Effector memory CD4-positive, alpha-beta T cell (primary cell): ENCODE measurements at regions not wholly inside any gene's neighbourhood (a gene's known extent, or its start where the extent isn't known, plus 50 kb on each side); places are given as distances from the start of the nearest gene placed in this dataset.

Experiments used
- DNase-seq, 3 donors: peaks; one replicate each; pipeline ENCODE4 v3.0.0-alpha.2; 2020
- H3K27ac ChIP-seq: 2 replicates; pipeline ENCODE4 v1.7.0; 2013; ENCODE audit warnings: mild to moderate bottlenecking, low read length, moderate library complexity; ENCODE audit not compliant: insufficient read depth, poor library complexity, severe bottlenecking
- H3K27me3 ChIP-seq: replicated peaks from 2 replicates; pipeline ENCODE4 v1.7.0; 2013; ENCODE audit warnings: mild to moderate bottlenecking, low read length; ENCODE audit not compliant: insufficient read depth, control insufficient read depth, poor library complexity, severe bottlenecking
- H3K36me3 ChIP-seq: 2 replicates; pipeline ENCODE4 v1.7.0; 2013; ENCODE audit warnings: mild to moderate bottlenecking, low read length, moderate library complexity; ENCODE audit not compliant: control insufficient read depth, insufficient read depth
- H3K4me1 ChIP-seq: 2 replicates; pipeline ENCODE4 v1.7.0; 2013; ENCODE audit warnings: low read length, mild to moderate bottlenecking; ENCODE audit not compliant: control insufficient read depth, insufficient read depth, poor library complexity, severe bottlenecking
- H3K4me3 ChIP-seq: 2 replicates; pipeline ENCODE4 v1.7.0; 2013; ENCODE audit warnings: low read length, low read depth, mild to moderate bottlenecking; ENCODE audit not compliant: insufficient read depth, poor library complexity, severe bottlenecking
- H3K9me3 ChIP-seq: 2 replicates; pipeline ENCODE4 v1.7.0; 2013; ENCODE audit warnings: mild to moderate bottlenecking, low read length, moderate library complexity; ENCODE audit not compliant: control insufficient read depth

GRCh38 chr11:87974797-87975196 is 200.4 kb downstream of the RAB38 start:
- no peaks in the 10 kb centered on the region for H3K27me3 ChIP-seq
- no peak for DNase-seq
- no peak overlapping the region for H3K4me3 ChIP-seq
- H3K9me3 ChIP-seq, result no peaks in the 10 kb centered on the region
- no peak overlapping the region for H3K27ac ChIP-seq
- H3K36me3 ChIP-seq, result no peaks in the 10 kb centered on the region
- H3K4me1 ChIP-seq, result no peaks in the 10 kb centered on the region

DNA sequence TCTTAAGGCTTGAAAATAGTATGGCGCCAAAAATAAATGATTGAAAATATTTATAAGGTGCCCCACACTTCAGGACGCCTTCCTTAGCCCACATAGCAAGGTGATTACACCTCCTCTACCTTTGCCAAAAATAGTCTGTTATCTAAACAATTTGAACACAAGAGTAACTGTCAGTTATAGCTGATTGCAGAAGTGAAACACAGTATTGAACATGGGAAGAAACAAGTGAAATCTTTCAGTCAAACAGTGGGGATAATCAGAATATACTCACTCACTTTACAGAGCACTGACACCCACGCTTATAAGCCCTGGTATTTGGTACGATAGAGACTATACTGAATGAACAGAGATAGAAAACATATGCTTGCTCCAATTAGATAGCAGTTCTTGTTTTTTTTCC is 203.1 kb downstream of the RAB38 start:
- Histone ChIP-seq H3K36me3 (no peaks in the 10 kb centered on the region), H3K27me3 (no peaks in the 10 kb centered on the region), H3K4me1 (no peaks in the 10 kb centered on the region), H3K27ac (no peak overlapping the region), H3K4me3 (no peak overlapping the region), H3K9me3 (no peaks in the 10 kb centered on the region)
- DNase-seq, result no peak

- no peaks in the 10 kb centered on the region for H3K27me3 ChIP-seq
- no peaks in the 10 kb centered on the region for H3K9me3 ChIP-seq
- no peaks in the 10 kb centered on the region for H3K4me1 ChIP-seq
- H3K36me3 ChIP-seq, result no peaks in the 10 kb centered on the region
- H3K4me3 ChIP-seq, result no peak overlapping the region
- DNase-seq, result no peak
- no peak overlapping the region for H3K27ac ChIP-seq
Observed at GRCh38 chr11:87971354-87971753, 203.9 kb downstream of the RAB38 start.

DNA sequence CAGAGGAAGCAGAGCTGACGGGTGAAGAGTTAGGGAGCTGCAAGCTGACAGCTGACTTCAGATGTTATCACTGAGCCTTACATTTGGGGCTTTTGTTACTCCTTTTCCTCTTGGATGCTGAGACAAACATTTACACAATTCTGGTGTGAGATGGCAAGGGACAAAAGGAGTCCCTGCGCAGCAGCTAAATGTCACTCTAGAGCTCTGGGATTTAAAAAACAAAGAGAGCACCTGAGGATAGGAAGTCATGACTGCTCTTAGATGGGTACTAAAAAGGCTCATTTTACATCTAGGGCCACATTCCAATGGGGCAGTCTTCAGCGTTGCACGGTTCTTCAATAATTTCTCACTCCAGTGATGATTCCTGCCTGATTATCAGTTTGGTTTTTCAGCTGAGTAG is 204.5 kb downstream of the RAB38 start:
- Histone ChIP-seq H3K27me3 (no peaks in the 10 kb centered on the region), H3K4me1 (no peaks in the 10 kb centered on the region), H3K36me3 (no peaks in the 10 kb centered on the region), H3K9me3 (no peaks in the 10 kb centered on the region), H3K4me3 (no peak overlapping the region), H3K27ac (no peak overlapping the region)
- DNase-seq, result no peak

GRCh38 chr11:87967459-87967858 is 207.8 kb downstream of the RAB38 start:
- Histone ChIP-seq H3K9me3 (no peaks in the 10 kb centered on the region), H3K27me3 (no peaks in the 10 kb centered on the region), H3K4me1 (no peaks in the 10 kb centered on the region), H3K27ac (no peak overlapping the region), H3K36me3 (no peaks in the 10 kb centered on the region), H3K4me3 (no peak overlapping the region)
- no peak for DNase-seq

- Histone ChIP-seq H3K36me3 (no peaks in the 10 kb centered on the region), H3K4me3 (no peak overlapping the region), H3K27ac (no peak overlapping the region), H3K4me1 (no peaks in the 10 kb centered on the region), H3K9me3 (no peaks in the 10 kb centered on the region), H3K27me3 (no peaks in the 10 kb centered on the region)
- DNase-seq, result no peak
Observed at GRCh38 chr11:87966694-87967093, 208.5 kb downstream of the RAB38 start.

DNA sequence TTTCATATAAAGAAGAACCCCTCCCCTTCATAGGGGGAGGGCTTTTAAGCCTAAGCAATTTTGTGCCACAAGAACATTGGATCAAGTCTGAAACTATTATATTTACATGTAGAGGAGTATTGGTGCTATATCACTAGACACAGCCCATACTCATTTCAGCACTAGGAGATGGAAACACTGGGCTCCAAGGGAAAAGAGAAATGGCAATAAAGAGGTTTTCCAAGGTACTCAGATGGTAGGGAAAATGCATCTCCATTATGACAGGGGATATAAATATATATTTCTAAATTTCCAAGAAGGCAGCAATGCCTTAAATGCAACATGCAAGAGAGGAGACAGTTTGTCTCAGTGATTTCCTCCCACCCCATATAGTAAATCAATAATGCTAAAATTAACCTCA is 209.0 kb downstream of the RAB38 start:
- H3K27me3 ChIP-seq, result no peaks in the 10 kb centered on the region
- no peaks in the 10 kb centered on the region for H3K36me3 ChIP-seq
- H3K4me3 ChIP-seq, result no peak overlapping the region
- no peaks in the 10 kb centered on the region for H3K9me3 ChIP-seq
- no peak for DNase-seq
- no peak overlapping the region for H3K27ac ChIP-seq
- no peaks in the 10 kb centered on the region for H3K4me1 ChIP-seq

DNA sequence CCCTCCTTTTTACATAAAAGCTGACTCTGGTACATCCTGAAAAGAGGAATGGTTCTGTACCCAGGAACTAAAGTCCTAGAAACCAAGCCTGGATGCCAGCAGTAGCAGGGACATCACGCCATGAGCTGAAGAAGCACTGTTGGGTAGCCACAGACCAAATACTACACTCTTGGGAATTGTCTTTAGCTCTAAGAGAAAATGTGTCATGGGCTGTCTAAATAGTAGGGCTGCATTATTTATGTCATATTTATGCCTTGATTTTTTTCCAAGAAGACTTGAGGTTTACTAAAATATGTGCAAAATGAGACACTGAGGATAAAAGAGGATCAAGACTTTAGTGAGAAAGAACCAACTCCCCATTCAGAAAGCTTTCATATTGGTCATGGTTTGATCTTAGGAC is 213.6 kb downstream of the RAB38 start:
- Histone ChIP-seq H3K27ac (no peak overlapping the region), H3K36me3 (no peaks in the 10 kb centered on the region), H3K27me3 (no peaks in the 10 kb centered on the region), H3K4me3 (no peak overlapping the region), H3K9me3 (no peaks in the 10 kb centered on the region), H3K4me1 (no peaks in the 10 kb centered on the region)
- DNase-seq, result no peak

DNA sequence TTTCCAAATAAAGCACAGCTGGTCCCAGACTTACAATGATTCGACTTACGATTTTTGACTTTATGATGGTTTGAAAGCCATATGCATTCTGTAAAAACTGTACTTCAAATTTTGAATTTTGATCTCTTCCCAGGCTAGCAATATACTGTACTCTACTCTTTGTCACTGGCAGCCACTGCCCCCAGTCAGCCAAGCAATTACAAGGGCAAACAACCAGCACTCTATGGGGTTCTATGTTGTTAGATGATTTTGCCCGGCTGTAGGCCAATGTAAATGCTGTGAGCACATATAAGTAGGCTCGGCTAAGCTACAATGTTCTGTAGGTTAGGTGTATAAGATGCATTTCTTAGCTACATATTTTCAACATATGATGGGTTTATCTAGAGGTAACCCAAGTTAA is 217.3 kb downstream of the RAB38 start:
- Histone ChIP-seq H3K4me3 (no peak overlapping the region), H3K9me3 (no peaks in the 10 kb centered on the region), H3K36me3 (no peaks in the 10 kb centered on the region), H3K27ac (no peak overlapping the region), H3K27me3 (no peaks in the 10 kb centered on the region), H3K4me1 (no peaks in the 10 kb centered on the region)
- no peak for DNase-seq

GRCh38 chr11:87954476-87954875 is 220.8 kb downstream of the RAB38 start:
- no peaks in the 10 kb centered on the region for H3K27me3 ChIP-seq
- no peaks in the 10 kb centered on the region for H3K36me3 ChIP-seq
- no peak overlapping the region for H3K27ac ChIP-seq
- H3K9me3 ChIP-seq, result no peaks in the 10 kb centered on the region
- DNase-seq, result no peak
- H3K4me3 ChIP-seq, result no peak overlapping the region
- no peaks in the 10 kb centered on the region for H3K4me1 ChIP-seq

- DNase-seq, result no peak
- Histone ChIP-seq H3K4me3 (no peak overlapping the region), H3K36me3 (no peaks in the 10 kb centered on the region), H3K4me1 (no peaks in the 10 kb centered on the region), H3K9me3 (no peaks in the 10 kb centered on the region), H3K27ac (no peak overlapping the region), H3K27me3 (no peaks in the 10 kb centered on the region)
Observed at GRCh38 chr11:87942786-87943185, 232.5 kb downstream of the RAB38 start.
